Panc1 (cell line): ENCODE measurements at regions not wholly inside any gene's neighbourhood (a gene's known extent, or its start where the extent isn't known, plus 50 kb on each side); places are given as distances from the start of the nearest gene placed in this dataset.

Experiments used
- ATAC-seq: fragments of 200-7000 bp; cut with Tn5 transposase; 2 replicates; pipeline ENCODE4 v1.9.1; 2020; ENCODE audit warnings: mild to moderate bottlenecking, moderate library complexity
- BruUV-seq: library from RNA; stranded (reverse); fragments of 400-500 nt; replicated peaks from 2 replicates; lab custom pipeline; 2021; lab: Mats Ljungman, UMichigan
- CTCF ChIA-PET: fragments of 300-600 bp; sonication (Branson Sonifier 250); formaldehyde crosslinking; loops from one replicate; lab custom pipeline; 2022; ENCODE audit warnings: antibody characterized with exemption; lab: Charles Lee
- POLR2A ChIA-PET: fragments of 300-600 bp; sonication (Branson Sonifier 250); formaldehyde crosslinking; loops from one replicate; lab custom pipeline; 2022; ENCODE audit warnings: antibody characterized with exemption; lab: Charles Lee
- DNase-seq: peaks from one replicate; pipeline ENCODE4 v3.0.0-alpha.2; 2010; ENCODE audit warnings: low read depth, low spot score
- H3K27ac ChIP-seq: 2 replicates; pipeline ENCODE4 v1.5.1; 2011; ENCODE audit warnings: mild to moderate bottlenecking, low read length, inconsistent platforms
- H3K27me3 ChIP-seq: fragments of 200-500 bp; sonication (Bioruptor generic); 2 replicates; pipeline ENCODE4 v1.6.0; 2014; ENCODE audit warnings: low read length, inconsistent platforms; ENCODE audit not compliant: control insufficient read depth, insufficient read depth
- H3K36me3 ChIP-seq: fragments of 200-500 bp; sonication (Bioruptor generic); 2 replicates; pipeline ENCODE4 v1.5.1; 2014; ENCODE audit warnings: inconsistent platforms, mild to moderate bottlenecking, low read length, moderate library complexity; ENCODE audit not compliant: control insufficient read depth, insufficient read depth
- H3K4me1 ChIP-seq: 2 replicates; pipeline ENCODE4 v1.5.1; 2011; ENCODE audit warnings: inconsistent platforms, mild to moderate bottlenecking, low read length, moderate library complexity; ENCODE audit not compliant: control insufficient read depth, insufficient read depth
- H3K4me3 ChIP-seq, 2 experiments: 2 replicates each; pipeline ENCODE4 v1.5.1; 2011 to 2012; ENCODE audit warnings: low read depth in 2 of 2, low read length in 2 of 2, mild to moderate bottlenecking in 2 of 2, inconsistent platforms in 1 of 2, moderate library complexity in 1 of 2
- H3K9me3 ChIP-seq: fragments of 200-500 bp; sonication (Bioruptor generic); 2 replicates; pipeline ENCODE4 v1.5.1; 2014; ENCODE audit warnings: low read depth, mild to moderate bottlenecking, inconsistent platforms, low read length, moderate library complexity; ENCODE audit not compliant: control insufficient read depth, insufficient read depth
- POLR2AphosphoS5 ChIP-seq: IDR thresholded peaks from 2 replicates; pipeline ENCODE4 v1.6.1; 2012; ENCODE audit warnings: mild to moderate bottlenecking, low read depth, low read length, moderate library complexity
- SIN3A ChIP-seq: IDR thresholded peaks from 2 replicates; pipeline ENCODE4 v1.6.1; 2012; ENCODE audit warnings: low read depth, mild to moderate bottlenecking, low read length, moderate library complexity, borderline replicate concordance; ENCODE audit not compliant: insufficient read depth
- TCF7L2 ChIP-seq: IDR thresholded peaks from 2 replicates; pipeline ENCODE4 v1.6.1; 2011; ENCODE audit warnings: mild to moderate bottlenecking, low read depth, low read length, inconsistent platforms
- in situ Hi-C: cut with HindIII; loops from 2 replicates; pipeline ENCODE4 v1.10.0; 2016; ENCODE audit warnings: low sequenced_read_pairs, low pct_unique_long_range_greater_than_20kb
- intact Hi-C: fragments of 100-400 bp; cut with micrococcal nuclease; formaldehyde crosslinking; loops from one replicate; pipeline ENCODE4 v1.10.0; 2022; ENCODE audit not compliant: unreplicated experiment
- TF ChIP-seq, protein P1 (sequence below): fragments of 450-650 bp; IDR thresholded peaks from 2 replicates; pipeline ENCODE4 v1.5.1; 2017; ENCODE audit warnings: mild to moderate bottlenecking
- TF ChIP-seq, protein P2 (sequence below), 2 experiments: IDR thresholded peaks; 2 replicates each; pipeline ENCODE4 v1.6.1; 2011 to 2012; ENCODE audit warnings: low read depth in 2 of 2, control low read depth in 1 of 2, low read length in 1 of 2, mild to moderate bottlenecking in 1 of 2, moderate library complexity in 1 of 2; ENCODE audit not compliant: insufficient read depth in 1 of 2

DNA sequence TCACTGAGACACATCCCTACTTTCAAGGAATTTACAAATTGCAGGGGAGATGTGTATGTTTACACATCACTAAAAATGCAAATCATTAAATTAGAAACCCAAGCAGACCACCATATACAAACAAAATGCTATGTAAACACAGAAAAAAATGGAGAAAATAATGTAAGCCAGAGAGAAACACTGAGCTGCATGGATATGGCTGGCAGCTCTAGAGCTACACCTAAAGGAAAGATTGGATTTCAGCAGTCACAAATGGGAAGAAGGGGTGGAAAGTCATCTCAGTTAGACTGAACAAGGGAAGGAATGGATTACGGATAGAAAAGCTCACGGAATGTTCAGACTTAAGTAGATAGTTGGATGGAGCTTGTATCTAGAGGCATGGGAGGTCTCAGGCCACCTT, 186.3 kb downstream of the MOSPD2 start:
- H3K4me1 ChIP-seq, result no peaks in the 10 kb centered on the region
- TF ChIP-seq TCF7L2, result no peak
- DNase-seq (no peak), ATAC-seq (no peak)
- POLR2A ChIA-PET, result no interaction called here
- H3K27me3 ChIP-seq, result no peaks in the 10 kb centered on the region
- no peak overlapping the region for H3K4me3 ChIP-seq
- BruUV-seq, result no TSS peak
- in situ Hi-C loops (no loop called here), intact Hi-C loops (no loop called here)
- CTCF ChIA-PET, result no interaction called here
- no peak overlapping the region for H3K27ac ChIP-seq
- H3K36me3 ChIP-seq, result no peaks in the 10 kb centered on the region
- H3K9me3 ChIP-seq, result no peaks in the 10 kb centered on the region

DNA sequence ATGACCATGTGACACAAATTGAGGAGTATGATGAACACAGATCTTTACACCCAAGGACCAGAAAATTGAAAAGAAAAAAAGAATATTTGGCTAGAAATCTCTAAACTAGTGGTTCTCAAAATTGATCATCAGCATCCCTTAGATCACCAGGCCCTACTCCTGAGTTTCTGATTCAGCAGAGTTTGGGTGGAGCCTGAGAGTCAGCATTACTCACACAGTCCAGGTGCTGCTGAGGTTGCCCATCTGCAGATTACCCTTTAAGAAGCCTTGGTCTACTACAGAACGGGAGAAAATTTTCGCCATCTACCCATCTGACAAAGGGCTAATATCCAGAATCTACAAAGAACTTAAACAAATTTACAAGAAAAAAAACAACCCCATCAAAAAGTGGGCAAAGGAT, 182.8 kb downstream of the MOSPD2 start:
- TF ChIP-seq POLR2AphosphoS5 (no peak), TCF7L2 (no peak), SIN3A (no peak)
- TF ChIP-seq, protein P1, sequence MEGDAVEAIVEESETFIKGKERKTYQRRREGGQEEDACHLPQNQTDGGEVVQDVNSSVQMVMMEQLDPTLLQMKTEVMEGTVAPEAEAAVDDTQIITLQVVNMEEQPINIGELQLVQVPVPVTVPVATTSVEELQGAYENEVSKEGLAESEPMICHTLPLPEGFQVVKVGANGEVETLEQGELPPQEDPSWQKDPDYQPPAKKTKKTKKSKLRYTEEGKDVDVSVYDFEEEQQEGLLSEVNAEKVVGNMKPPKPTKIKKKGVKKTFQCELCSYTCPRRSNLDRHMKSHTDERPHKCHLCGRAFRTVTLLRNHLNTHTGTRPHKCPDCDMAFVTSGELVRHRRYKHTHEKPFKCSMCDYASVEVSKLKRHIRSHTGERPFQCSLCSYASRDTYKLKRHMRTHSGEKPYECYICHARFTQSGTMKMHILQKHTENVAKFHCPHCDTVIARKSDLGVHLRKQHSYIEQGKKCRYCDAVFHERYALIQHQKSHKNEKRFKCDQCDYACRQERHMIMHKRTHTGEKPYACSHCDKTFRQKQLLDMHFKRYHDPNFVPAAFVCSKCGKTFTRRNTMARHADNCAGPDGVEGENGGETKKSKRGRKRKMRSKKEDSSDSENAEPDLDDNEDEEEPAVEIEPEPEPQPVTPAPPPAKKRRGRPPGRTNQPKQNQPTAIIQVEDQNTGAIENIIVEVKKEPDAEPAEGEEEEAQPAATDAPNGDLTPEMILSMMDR, result no peak
- TF ChIP-seq, protein P2, sequence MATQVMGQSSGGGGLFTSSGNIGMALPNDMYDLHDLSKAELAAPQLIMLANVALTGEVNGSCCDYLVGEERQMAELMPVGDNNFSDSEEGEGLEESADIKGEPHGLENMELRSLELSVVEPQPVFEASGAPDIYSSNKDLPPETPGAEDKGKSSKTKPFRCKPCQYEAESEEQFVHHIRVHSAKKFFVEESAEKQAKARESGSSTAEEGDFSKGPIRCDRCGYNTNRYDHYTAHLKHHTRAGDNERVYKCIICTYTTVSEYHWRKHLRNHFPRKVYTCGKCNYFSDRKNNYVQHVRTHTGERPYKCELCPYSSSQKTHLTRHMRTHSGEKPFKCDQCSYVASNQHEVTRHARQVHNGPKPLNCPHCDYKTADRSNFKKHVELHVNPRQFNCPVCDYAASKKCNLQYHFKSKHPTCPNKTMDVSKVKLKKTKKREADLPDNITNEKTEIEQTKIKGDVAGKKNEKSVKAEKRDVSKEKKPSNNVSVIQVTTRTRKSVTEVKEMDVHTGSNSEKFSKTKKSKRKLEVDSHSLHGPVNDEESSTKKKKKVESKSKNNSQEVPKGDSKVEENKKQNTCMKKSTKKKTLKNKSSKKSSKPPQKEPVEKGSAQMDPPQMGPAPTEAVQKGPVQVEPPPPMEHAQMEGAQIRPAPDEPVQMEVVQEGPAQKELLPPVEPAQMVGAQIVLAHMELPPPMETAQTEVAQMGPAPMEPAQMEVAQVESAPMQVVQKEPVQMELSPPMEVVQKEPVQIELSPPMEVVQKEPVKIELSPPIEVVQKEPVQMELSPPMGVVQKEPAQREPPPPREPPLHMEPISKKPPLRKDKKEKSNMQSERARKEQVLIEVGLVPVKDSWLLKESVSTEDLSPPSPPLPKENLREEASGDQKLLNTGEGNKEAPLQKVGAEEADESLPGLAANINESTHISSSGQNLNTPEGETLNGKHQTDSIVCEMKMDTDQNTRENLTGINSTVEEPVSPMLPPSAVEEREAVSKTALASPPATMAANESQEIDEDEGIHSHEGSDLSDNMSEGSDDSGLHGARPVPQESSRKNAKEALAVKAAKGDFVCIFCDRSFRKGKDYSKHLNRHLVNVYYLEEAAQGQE (IDR thresholded peaks at IDR 0.05; ENCODE audit: insufficient read depth in 1 of 2, low read depth in 2 of 2, low read length in 1 of 2), result no peak
- no peak for ATAC-seq
- intact Hi-C loops, result no loop called here
- POLR2A ChIA-PET, result no interaction called here
- Histone ChIP-seq H3K4me3 (no peak overlapping the region), H3K36me3 (no peaks in the 10 kb centered on the region), H3K9me3 (no peaks in the 10 kb centered on the region), H3K27me3 (no peaks in the 10 kb centered on the region), H3K27ac (no peak overlapping the region), H3K4me1 (no peaks in the 10 kb centered on the region)
- no TSS peak for BruUV-seq
- CTCF ChIA-PET, result no interaction called here
- in situ Hi-C loops, result no loop called here
- DNase-seq, result no peak

DNA sequence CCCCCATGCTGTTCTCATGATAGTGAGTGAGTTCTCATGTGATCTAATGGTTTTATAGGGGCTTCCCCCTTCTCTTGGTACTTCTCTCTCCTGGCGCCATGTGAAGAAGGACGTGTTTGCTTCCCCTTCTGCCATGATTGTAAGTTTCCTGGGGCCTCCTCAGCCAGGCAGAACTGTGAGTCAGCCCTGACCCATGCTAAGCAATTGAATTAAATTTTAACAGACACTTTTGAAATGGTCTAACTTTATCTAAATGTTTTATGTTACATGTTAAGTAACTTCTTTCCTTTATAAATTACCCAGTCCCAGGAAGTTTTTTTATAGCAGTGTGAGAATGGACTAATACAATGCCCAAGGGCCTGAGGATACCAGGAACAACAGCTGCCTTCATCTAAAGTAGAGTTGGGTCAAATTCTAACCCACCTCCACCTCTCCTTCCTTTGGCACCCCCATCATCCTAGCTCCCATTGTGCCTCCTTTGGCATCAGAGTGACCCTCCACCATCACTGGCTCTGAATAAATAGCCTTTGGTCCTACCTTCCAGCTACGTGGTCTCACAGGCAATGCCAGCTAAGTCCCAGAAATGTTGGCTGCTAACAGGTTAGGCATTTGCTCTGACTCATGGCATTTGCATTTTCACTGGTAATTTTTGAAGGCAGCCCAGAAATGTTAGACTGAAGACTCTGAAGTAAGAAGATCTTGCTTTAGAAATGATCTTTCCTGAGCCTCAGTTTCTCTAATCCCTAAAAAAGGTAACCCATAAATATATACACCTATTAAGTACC, 182.1 kb downstream of the MOSPD2 start:
- Histone ChIP-seq H3K9me3 (no peaks in the 10 kb centered on the region), H3K36me3 (no peaks in the 10 kb centered on the region), H3K4me1 (no peaks in the 10 kb centered on the region), H3K27ac (no peak overlapping the region), H3K27me3 (no peaks in the 10 kb centered on the region), H3K4me3 (no peak overlapping the region)
- in situ Hi-C loops, result no loop called here
- no TSS peak for BruUV-seq
- ATAC-seq (no peak), DNase-seq (no peak)
- POLR2A ChIA-PET, result no interaction called here
- intact Hi-C loops, result no loop called here
- TF ChIP-seq, protein P1, result no peak
- TF ChIP-seq, protein P2 (IDR thresholded peaks at IDR 0.05; ENCODE audit: insufficient read depth in 1 of 2, low read depth in 2 of 2, low read length in 1 of 2), result no peak
- TF ChIP-seq POLR2AphosphoS5, result no peak
- no peak for TF ChIP-seq SIN3A
- no peak for TF ChIP-seq TCF7L2
- CTCF ChIA-PET, result no interaction called here
